GM12891 (cell line): ENCODE measurements at regions not wholly inside any gene's neighbourhood (a gene's known extent, or its start where the extent isn't known, plus 50 kb on each side); places are given as distances from the start of the nearest gene placed in this dataset.

Source experiments
- DNase-seq: peaks from one replicate; pipeline ENCODE4 v3.0.0; 2011; ENCODE audit warnings: low spot score; ENCODE audit not compliant: insufficient read length
- FAIRE-seq: peaks from 2 replicates; lab custom pipeline; 2011; peaks lifted over from hg19 to GRCh38; lab: Jason Lieb, UNC
- PAX5 ChIP-seq: IDR thresholded peaks from 2 replicates; pipeline ENCODE4 v1.6.1; 2011; ENCODE audit warnings: low read length, moderate library complexity, mild to moderate bottlenecking; ENCODE audit not compliant: insufficient read depth, severe bottlenecking
- POLR2A ChIP-seq: IDR thresholded peaks from 2 replicates; pipeline ENCODE4 v1.6.1; 2011; ENCODE audit warnings: low read depth, low read length, control low read depth
- POLR2AphosphoS5 ChIP-seq: IDR thresholded peaks from 2 replicates; pipeline ENCODE4 v1.6.1; 2011; ENCODE audit warnings: low read depth, low read length, control low read depth
- POU2F2 ChIP-seq: IDR thresholded peaks from 2 replicates; pipeline ENCODE4 v1.6.1; 2011; ENCODE audit warnings: low read depth, mild to moderate bottlenecking, control low read depth, low read length, moderate library complexity
- SPI1 ChIP-seq: IDR thresholded peaks from 2 replicates; pipeline ENCODE4 v1.6.1; 2011; ENCODE audit warnings: low read depth, low read length, control low read depth
- TAF1 ChIP-seq: IDR thresholded peaks from 2 replicates; pipeline ENCODE4 v1.6.1; 2011; ENCODE audit warnings: low read depth, low read length, control low read depth

DNA sequence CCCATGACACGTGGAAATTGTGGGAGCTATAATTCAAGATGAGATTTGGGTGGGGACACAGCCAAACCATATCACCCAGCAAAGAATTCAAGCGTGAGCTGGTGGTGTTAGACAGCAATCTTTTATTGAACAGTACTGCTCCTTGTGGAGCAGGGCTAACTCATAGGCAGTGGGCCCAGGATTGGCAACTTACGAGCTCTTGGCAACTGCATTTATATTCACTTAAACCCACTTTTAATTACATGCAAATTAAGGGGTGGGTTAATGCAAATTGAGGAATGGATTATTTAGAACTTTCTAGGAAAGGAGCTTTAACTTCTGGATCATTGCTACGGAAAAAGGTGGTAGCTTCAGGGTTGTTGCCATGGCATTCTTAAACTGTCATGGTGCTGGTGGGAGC lies 135.6 kb upstream of the KAZN start:
- TF ChIP-seq POU2F2 (no peak), POLR2A (no peak), SPI1 (no peak), PAX5 (no peak)
- DNase-seq: no peak
- FAIRE-seq: no peak

DNA sequence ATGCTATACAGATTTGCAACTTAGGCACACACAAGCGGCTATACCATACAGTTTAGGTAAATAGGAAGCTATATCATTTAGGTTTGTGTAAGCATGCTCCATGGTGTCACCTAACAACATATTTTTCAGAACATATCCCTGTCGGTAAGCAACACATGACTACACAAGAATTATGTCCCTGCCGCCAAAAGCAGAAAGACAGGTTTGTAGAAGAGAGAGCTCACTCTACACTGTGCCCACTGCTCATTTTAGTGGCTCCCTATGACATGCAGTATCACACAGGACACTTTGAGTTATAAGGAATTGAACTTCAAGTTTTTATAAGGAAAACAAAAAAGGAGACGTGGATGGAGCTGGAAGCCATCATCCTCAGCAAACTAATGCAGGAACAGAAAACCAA lies 132.5 kb upstream of the KAZN start:
- FAIRE-seq (no peak), DNase-seq (no peak)
- TF ChIP-seq SPI1 (no peak), POLR2A (no peak), TAF1 (no peak), POU2F2 (no peak), PAX5 (no peak)

DNA sequence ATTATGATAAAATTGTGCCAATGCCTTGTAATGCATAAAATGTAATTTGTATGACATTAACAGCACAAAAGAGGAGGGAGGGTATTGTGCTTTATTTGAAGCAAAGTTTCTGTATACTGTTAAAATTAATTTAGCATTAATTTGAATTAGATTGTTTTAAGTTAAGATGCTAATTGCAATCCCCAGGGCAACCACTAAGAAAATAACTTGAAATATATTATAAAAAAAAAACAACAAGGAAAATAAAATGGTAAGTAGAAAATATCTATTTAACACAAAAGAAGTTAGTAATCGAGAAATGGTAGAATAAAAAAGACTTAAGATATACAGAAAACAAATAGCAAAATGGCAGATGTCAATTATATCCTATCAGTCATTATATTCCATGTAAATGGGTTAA lies 131.4 kb upstream of the KAZN start:
- DNase-seq (no peak), FAIRE-seq (no peak)
- TF ChIP-seq PAX5: no peak
- no peak for TF ChIP-seq POLR2AphosphoS5
- TF ChIP-seq POU2F2: no peak
- TF ChIP-seq POLR2A: no peak
- no peak for TF ChIP-seq SPI1
- TF ChIP-seq TAF1: no peak

DNA sequence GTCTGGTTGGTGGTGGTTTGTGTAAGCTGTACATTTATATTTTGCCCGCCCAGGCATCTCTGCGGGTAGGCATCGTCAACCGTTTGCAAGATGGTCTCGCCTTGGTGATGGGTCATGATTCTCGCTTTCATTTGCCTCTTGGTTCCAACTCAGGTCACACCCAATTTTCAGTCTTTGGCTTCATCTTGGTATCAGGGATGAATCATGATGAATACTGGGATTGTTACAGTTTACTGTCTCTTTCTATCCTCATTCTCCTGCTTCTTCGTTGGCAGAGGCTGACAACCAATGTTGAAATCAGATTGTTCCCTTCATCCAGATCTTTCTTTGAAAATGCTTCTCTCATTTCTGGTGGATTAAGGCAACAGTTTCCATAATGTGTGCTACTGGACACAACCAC lies 129.7 kb upstream of the KAZN start:
- no peak for TF ChIP-seq PAX5
- TF ChIP-seq POLR2AphosphoS5: no peak
- TF ChIP-seq POU2F2: no peak
- TF ChIP-seq TAF1: no peak
- TF ChIP-seq POLR2A: no peak
- no peak for TF ChIP-seq SPI1
- no peak for DNase-seq
- FAIRE-seq: no peak

DNA sequence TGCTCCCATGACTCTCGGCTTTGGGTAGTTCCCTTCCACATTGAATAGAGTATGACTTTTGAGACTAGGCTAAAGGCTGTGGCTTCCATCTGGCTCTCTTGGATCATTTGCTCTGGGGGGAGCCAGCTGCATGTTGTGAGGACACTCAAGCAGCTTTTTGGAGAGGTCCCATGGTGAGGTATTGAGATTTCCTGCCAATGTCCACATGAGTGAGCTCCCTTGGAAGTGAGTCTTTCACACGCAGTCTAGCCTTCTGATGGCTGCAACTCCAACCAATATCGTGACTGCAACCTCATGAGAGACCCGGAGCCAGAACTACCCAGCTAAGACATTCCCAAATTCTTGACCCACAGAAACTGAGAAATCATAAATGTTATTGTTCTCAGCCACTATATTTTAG lies 127.7 kb upstream of the KAZN start:
- no peak for DNase-seq
- TF ChIP-seq POU2F2: no peak
- TF ChIP-seq POLR2A: no peak
- no peak for TF ChIP-seq PAX5
- TF ChIP-seq TAF1: no peak
- no peak for TF ChIP-seq POLR2AphosphoS5
- TF ChIP-seq SPI1: no peak
- FAIRE-seq: no peak

DNA sequence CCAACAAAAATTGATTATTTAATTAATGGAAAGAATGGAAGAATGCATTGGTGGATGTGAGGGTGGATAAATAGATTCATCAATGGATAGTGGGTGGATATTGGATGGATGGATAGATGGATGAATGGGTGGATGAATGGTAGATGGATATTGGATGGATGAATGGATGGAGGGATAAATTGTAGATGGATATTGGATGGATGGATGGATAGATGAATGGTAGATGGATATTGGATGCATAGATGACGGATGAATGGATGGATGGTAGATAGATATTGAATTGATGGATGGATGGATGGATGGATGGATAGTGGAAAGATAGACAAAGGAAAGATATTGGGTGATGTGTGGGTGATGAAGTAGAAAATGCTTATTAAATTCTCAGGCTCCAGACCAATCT lies 123.6 kb upstream of the KAZN start:
- FAIRE-seq: no peak
- TF ChIP-seq SPI1: no peak
- no peak for TF ChIP-seq TAF1
- no peak for TF ChIP-seq POLR2AphosphoS5
- no peak for TF ChIP-seq POLR2A
- TF ChIP-seq PAX5: no peak
- no peak for TF ChIP-seq POU2F2
- no peak for DNase-seq

DNA sequence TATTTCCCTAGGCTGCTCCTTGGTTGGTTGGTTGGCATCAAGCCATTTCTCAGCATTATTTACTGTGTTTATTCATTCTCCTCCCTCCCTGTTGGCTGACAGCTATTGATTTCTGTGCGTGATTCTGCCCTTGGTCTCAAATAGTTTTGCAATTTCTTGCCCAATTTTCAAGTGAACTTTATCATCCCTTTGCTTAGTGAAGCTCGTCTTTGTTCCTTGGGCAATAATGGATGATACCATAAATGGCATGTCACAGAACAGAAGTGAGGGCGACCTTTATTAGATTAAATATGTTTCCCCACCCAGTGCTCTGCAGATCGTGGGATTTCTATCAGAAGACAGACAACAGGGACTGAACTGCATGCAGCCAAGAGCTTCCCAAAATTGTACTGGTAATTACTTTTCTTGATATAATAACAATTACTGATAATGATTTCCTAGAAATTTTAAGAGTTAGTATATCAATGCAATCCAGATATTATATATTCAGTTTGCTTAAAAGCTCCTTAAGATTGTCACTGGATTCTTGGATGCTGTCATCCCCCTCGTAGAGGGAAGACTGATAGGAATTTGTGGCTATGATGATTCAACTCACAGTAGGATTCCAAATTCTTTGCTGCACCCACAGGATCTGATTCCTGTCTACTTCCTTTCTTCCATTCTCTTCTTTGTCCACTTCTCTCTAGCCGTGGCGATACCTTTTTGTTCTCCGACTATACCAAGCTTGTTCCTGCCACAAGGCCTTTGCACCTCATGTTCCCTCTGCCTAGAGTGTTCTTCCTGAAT lies 122.1 kb upstream of the KAZN start:
- DNase-seq: no peak
- FAIRE-seq: no peak
- no peak for TF ChIP-seq POU2F2
- TF ChIP-seq PAX5: no peak
- no peak for TF ChIP-seq TAF1
- no peak for TF ChIP-seq SPI1
- TF ChIP-seq POLR2AphosphoS5: no peak
- no peak for TF ChIP-seq POLR2A

DNA sequence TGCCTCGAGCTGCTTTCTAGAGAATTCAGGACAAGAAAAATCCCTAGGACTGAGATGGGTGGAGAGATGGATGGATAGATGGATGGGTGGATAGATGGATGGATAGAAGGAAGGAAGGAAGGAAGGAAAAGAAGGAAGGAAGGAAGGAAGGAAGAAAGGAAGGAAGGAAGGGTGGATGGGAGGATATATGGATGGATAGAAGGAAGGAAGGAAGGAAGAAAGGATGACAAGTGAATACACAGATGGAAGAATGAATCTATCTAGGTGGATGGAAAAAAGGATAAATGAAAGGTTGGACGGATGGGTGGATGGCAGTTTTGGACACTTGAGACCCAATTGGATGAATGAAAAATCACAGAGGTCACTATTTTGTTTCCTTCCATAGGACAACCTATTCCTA lies 120.4 kb upstream of the KAZN start:
- DNase-seq: no peak
- no peak for TF ChIP-seq SPI1
- no peak for TF ChIP-seq TAF1
- TF ChIP-seq POU2F2: no peak
- TF ChIP-seq POLR2A: no peak
- no peak for TF ChIP-seq PAX5
- TF ChIP-seq POLR2AphosphoS5: no peak

DNA sequence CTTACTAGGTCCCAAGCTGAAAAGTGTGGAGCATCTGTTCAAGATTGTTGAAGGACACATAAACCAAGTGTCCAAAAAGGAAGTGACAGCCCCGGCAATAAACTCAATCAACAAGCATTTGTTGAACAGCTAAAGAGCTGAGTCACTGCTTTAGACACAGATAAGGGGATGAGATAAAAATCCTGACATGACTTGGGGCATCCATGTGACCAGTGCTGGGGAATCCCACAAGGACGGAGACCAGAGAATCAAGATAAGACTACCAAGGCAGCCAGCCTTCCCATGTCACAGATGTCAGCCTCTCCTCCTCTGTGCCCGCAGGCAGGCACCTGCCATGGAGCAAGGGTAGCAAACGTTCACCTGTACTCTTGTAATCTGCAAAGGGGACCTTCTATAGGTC lies 118.6 kb upstream of the KAZN start:
- TF ChIP-seq SPI1 (no peak), POU2F2 (no peak), TAF1 (no peak), POLR2A (no peak), POLR2AphosphoS5 (no peak), PAX5 (no peak)
- no peak for FAIRE-seq
- no peak for DNase-seq

More for the DNA sequence above, 120.4 kb upstream of the KAZN start:
- no peak for FAIRE-seq

DNA sequence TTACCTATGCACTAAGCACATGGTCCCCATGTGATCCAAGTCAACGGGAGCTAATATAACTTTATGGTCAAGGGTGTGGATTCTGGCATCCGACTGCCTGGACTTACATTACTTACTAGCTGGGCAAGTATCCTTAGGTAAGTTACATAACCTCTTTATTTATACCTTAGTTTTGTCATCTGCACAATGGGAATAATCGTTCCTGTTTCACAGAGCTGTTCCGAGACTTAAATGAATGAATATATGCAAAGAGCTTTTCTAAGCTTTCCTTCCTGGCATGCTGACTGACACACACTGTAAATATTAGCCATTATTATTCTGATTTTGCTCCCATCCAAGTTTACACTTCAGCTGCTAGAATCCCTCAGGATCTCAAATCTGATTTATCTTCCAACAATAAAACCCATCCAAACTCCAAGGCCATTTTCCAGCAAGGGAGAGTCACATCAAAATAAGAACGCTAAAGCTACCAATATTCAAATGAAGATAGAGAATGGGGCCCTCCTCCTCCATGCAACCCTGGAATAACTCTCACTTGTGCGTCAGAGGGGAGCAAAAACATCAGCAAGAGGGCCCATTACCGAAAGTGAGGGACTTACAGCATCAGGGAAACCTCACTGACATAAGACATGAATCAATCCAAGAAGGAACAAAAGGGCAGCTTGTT lies 115.6 kb upstream of the KAZN start:
- FAIRE-seq (no peak), DNase-seq (no peak)
- TF ChIP-seq POLR2A (no peak), POU2F2 (no peak), SPI1 (no peak), TAF1 (no peak), PAX5 (no peak), POLR2AphosphoS5 (no peak)

DNA sequence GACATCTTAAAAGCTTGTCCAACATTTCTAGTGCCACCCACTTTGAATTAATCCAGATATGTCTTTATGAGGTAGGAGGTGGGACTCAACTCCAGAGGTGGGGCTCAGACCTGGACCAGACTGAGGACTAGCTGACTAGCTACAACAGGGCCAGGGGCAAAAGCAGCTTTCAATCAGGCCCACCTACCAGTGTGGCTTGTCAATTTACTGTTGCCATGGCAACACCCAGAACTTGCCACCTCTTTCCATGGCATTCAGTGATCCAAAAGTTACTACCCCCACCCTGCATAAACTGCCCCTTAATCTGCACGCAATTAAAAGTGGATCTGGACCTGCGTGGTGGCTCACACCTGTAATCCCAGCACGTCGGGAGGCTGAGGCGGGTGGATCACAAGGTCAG lies 113.2 kb upstream of the KAZN start:
- FAIRE-seq (no peak), DNase-seq (no peak)
- TF ChIP-seq POU2F2 (no peak), POLR2AphosphoS5 (no peak), POLR2A (no peak), TAF1 (no peak), PAX5 (no peak), SPI1 (no peak)
